COLO829 (cell line): ENCODE measurements at regions not wholly inside any gene's neighbourhood (a gene's known extent, or its start where the extent isn't known, plus 50 kb on each side); places are given as distances from the start of the nearest gene placed in this dataset.

ENCODE experiments used
- DNase-seq: peaks from one replicate; pipeline ENCODE4 v3.0.0; 2012; ENCODE audit warnings: low spot score

- no peak for DNase-seq
These were observed 958.3 kb downstream of the ADGRL2 start for GRCh38 chr1:82759035-82759434.

GRCh38 chr1:82755671-82756070, 954.9 kb downstream of the ADGRL2 start:
- DNase-seq = no peak

DNA sequence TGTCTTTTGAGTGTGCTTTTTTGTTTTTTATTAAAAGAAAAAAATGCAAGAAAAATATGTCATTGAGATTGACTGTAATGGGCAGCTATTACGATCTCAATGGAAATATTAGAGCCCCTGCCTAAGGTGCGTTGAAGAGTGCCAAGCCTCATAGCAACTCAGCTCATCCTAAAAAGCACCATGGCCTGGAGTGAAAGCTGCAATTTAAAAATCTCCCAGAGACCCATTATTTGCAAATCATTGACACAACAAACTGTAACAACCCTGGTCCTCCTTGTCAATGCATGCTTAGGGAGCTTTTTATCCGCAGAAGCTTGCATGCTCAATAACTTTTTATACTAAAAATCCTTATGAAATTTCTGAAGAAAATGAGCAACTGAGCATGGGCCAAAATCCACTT, 954.5 kb downstream of the ADGRL2 start:
- DNase-seq = no peak

DNA sequence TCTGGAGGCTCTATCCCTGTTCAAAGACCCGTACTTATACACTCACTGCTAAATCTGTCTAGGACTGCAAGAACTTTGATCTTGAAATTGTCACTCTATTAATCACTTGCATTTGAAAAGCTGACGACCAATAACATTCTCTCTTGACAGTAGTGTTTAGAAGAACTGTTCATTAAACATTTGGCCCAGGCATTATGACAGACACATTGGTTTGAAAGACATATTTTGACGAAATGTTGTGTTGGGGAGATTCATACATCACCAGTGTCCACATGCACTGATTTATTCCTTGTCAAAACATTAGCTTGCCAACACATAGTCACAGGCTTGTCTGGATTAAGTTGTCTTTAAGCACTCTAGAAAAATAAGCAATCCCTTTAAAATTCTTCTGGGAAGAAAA, 951.3 kb downstream of the ADGRL2 start:
- DNase-seq = no peak

- DNase-seq = no peak
These were observed 932.9 kb downstream of the ADGRL2 start for GRCh38 chr1:82733645-82734044.

- no peak for DNase-seq
These were observed 930.5 kb downstream of the ADGRL2 start for GRCh38 chr1:82731216-82731615.

- no peak for DNase-seq
These were observed 927.5 kb downstream of the ADGRL2 start for GRCh38 chr1:82728206-82728605.

DNA sequence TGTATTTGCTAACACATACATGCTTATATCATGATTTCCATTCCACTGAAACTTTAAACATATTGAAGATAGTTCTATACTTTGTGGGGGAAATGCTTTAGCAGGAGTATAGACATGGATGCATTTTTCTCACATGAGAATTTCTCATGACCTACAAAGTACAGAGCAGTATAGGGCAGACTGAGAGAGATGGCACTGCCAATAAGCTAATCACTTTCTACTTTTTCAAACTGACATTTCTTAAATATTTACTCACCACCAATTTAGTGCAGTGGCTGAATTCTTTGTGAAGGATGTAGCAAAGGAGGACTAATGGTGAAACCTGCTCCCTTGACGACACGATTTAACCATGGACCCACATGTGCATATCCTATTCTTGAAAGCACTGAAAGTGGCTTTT, 923.5 kb downstream of the ADGRL2 start:
- DNase-seq = no peak

DNA sequence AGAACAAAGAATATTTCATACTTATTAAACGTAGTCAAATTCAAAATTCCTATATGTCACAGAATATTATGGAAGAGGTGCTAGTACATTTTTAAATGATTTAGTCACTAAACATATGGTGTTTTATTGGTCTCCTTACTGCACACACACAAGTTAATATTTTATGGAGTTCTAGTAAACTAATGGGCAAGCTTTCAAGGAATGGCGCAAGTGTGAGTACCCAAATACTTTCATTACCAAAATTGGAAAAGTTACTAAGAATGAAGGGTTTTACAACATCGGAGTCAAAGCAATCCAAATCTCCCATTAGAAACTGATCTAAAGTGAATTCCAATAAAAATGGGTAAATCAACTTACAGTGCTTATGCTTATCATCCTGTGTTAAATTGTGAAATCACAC, 921.9 kb downstream of the ADGRL2 start:
- DNase-seq = no peak

GRCh38 chr1:82721702-82722101, 921.0 kb downstream of the ADGRL2 start:
- DNase-seq = no peak

DNA sequence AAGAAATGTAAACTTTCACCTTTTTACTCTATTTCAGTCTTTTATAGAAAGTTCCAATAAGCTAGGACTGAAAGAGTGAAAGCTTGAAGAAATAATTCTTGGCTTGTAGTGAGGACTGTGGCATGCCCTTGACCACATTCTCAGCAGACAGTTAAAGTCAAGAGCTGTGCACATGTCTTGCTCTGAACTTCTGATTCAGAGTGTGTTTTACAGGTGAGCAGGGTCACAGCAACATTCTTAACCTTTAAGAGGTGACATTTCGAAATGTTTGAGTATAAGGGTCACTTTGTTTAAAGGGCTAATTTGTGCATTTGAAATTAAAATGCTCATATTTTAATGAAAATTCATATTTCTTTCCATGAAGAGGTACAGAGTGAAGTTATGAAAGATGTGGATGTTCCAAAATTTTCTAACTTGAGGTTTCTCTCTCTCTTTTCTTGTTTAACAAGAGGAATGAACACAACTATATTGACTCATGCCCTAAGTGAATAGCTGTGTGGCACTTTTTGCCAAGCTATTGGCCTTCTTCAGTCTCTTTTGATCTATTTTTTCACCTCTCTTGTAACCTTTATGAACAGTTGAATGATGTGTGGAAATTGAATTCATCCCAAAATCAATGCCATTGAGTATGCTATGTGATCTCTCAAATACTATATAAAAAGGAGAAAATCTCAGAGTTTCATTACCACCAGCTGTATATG, 918.1 kb downstream of the ADGRL2 start:
- no peak for DNase-seq

- DNase-seq = no peak
These were observed 909.4 kb downstream of the ADGRL2 start for GRCh38 chr1:82710091-82710490.

DNA sequence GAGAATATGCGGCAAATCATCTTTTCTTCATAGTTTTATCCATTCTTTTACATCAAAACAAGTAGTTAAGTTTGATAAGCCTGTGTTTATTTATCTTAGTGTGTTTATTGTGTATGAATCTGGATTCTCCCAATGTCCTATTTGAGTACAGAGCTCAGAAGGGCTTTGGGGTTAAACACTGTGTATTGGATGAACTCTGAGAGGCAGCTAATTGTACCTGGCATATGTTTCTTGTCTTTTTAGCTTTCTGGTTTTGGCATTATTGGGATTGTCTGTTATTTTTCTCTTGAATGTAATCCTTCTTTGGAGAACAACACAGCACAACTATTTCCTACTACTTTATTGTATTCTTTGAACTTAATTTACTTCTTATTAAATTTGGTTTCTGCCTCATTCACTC, 906.9 kb downstream of the ADGRL2 start:
- no peak for DNase-seq

GRCh38 chr1:82706741-82707140, 906.0 kb downstream of the ADGRL2 start:
- no peak for DNase-seq

DNA sequence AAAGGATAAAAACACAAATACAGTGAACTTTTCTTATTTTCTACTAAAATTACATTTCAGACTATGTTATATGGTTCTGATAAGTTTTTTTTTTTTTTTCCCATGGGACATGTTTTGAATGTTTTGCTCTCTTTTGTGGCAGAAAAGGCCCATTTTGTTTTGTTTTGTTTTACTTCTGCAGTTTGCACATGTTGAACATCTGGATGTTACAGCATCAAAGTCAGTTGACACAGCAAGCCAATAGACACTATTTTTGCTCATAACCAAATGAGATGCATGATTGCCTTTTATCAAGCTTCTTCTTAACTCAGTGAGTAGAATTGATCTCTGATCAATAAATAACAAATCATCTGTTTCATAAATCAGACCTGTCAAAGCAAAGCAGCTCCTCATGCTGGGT, 904.2 kb downstream of the ADGRL2 start:
- DNase-seq = no peak

GRCh38 chr1:82704393-82704792, 903.7 kb downstream of the ADGRL2 start:
- no peak for DNase-seq

DNA sequence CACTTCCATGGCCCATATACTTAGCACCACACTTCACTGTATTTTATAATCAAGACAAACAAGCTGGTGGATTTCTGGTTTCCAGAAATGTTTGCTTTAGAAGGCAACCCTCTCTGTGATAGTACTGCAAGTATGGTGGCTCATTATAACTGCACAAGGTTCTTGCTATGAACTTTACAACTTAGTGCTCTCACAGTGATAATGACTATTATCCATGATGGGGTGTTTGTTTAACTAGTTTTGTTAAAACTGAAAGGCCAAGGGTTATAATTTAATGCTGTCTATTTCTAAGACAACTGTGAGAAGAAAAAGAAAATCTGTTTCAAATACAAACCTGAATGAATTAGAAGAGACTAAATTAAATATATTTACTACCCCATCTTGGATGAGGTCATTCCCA, 903.2 kb downstream of the ADGRL2 start:
- DNase-seq = no peak

DNA sequence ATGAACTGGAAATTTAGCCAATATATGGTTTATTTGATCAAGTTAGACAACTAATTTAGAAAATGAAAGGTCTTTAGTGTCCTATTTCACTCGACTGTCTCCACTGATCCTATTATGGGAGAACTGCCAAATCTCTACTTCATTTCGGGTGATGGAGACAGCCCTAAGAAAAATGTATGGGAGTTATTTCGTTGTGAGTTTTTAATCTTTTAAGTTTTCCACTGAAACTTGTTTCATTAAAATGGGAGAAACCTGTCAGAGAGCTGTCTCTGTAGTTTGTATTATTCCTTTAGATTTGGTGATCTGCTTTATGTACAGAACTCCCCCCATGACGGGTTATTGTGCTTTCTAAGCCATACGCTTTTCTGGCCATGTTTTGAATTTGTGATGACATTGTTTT, 899.7 kb downstream of the ADGRL2 start:
- DNase-seq = no peak

GRCh38 chr1:82697965-82698364, 897.2 kb downstream of the ADGRL2 start:
- no peak for DNase-seq

DNA sequence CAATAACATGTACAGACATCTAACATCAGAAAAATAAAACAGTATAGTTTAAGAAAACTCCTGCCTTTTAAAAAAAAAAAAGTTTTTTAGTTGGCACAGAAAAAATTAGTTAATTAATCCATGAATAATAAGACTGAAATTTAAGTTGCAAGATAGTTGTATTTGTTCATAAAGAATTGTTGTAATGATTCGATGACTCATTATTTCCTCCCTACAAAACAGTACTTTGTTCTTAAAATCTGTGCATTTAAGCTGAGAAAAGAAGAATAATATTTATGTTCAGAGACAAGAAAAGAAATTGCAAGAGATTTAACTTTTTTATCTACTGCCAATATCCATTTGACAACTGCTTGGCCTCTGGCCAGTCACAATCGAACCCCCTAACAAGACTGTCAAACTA, 894.7 kb downstream of the ADGRL2 start:
- peak; percentile 26 for DNase-seq

GRCh38 chr1:82690411-82690810, 889.7 kb downstream of the ADGRL2 start:
- DNase-seq = no peak

GRCh38 chr1:82689217-82689616, 888.5 kb downstream of the ADGRL2 start:
- DNase-seq = no peak

GRCh38 chr1:82686774-82687173, 886.0 kb downstream of the ADGRL2 start:
- DNase-seq = no peak

- no peak for DNase-seq
These were observed 846.2 kb downstream of the ADGRL2 start for GRCh38 chr1:82646888-82647287.

DNA sequence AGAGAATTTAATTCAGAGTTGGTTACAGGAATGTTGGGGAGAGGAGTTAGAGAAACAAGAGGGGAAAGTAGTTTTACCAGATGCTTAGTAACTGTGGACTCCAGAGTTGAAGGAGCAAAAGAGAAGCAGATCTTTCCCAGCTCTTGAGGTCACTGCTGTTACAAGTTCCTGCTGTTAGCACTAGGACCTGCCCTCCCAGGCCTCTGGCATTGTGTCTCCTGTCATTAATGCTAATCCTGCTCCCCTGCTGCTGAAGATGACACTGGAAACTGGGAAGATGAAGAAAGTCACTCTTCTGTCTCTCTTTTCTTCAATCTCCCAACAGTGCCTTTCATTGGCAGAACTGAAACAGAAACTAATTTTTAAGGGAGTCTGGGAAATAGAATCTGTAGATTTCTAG, 845.6 kb downstream of the ADGRL2 start:
- DNase-seq = no peak
